Right lobe of liver (tissue), 4 donors: ENCODE measurements at regions not wholly inside any gene's neighbourhood (a gene's known extent, or its start where the extent isn't known, plus 50 kb on each side); places are given as distances from the start of the nearest gene placed in this dataset.

Source experiments
- CTCF ChIP-seq, 4 donors: fragments of 200-600 bp in 3 of 4; fragments of 450-650 bp in 1 of 4; IDR thresholded peaks; one replicate each; pipeline versions ENCODE4 v1.5.1 to v1.8.0; 2016 to 2022; ENCODE audit warnings: antibody characterized with exemption in 4 of 4, mild to moderate bottlenecking in 2 of 4
- POLR2A ChIP-seq: fragments of 450-650 bp; IDR thresholded peaks from one replicate; pipeline ENCODE4 v1.6.1; 2017; ENCODE audit warnings: antibody characterized with exemption, mild to moderate bottlenecking
- donor health status: DM: no; HTN: no; CAD: no.
- donor health status: DM: no; HTN: no; CAD: no.
- donor health status: DM: no; HTN: yes; CAD: no.

- no peak for TF ChIP-seq POLR2A
- no peak for TF ChIP-seq CTCF (IDR thresholded peaks at IDR 0.05)
These were observed 498.6 kb downstream of the TXNL1 start for GRCh38 chr18:56139792-56140254.
